ENCODE measurements at regions not wholly inside any gene's neighbourhood (a gene's known extent, or its start where the extent isn't known, plus 50 kb on each side); places are given as distances from the start of the nearest gene placed in this dataset.

DNA sequence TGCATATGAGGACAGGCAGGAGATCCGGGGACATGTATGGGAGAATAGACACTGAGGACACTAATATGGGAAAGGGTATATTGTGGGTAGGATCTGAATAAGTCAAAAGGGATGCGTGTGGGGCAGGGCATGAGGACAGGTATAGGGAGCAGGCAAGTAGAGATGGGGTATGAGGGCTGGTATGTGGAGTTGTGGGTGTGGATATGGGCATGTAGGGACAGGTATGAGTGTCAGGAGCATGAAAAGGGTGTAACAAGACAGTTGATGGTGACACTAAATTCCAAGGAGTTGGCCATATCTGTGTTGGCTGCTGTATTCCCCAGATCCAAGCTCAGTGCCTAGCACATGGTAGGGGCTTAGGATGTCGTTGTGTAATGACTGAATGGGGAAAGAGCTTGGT, 84.4 kb upstream of the PAX2 start:
- dilution Hi-C loops (cut with MboI; ENCODE audit: extremely low pct_ligation_motif_present, low sequenced_read_pairs), result no loop called here

More for the DNA sequence above, 84.4 kb upstream of the PAX2 start:
- H3K9me3 ChIP-seq (replicated peaks; ENCODE audit: control insufficient read depth, insufficient read depth, low read length), result no peaks in the 10 kb centered on the region
- FAIRE-seq (no peak), DNase-seq (ENCODE audit: low read depth, low spot score) (no peak)
- ChIA-PET CTCF (no interaction called here), POLR2A (no interaction called here)
- no peaks in the 10 kb centered on the region for H3K36me3 ChIP-seq (ENCODE audit: control insufficient read depth in 2 of 2, extremely low read depth in 1 of 2, insufficient read depth in 2 of 2, low read length in 2 of 2)
- no peak overlapping the region for H3K4me3 ChIP-seq (replicated peaks in 1 of 3; ENCODE audit: insufficient read depth in 1 of 3, low read depth in 1 of 3, low read length in 3 of 3)
- no peak overlapping the region for H2AFZ ChIP-seq (ENCODE audit: low read depth, low read length)
- no peak overlapping the region for H3K4me2 ChIP-seq (ENCODE audit: insufficient read depth, low read length)
- intact Hi-C loops (cut with micrococcal nuclease), result no loop called here
- H3K9ac ChIP-seq (replicated peaks; ENCODE audit: extremely low read depth, insufficient read depth, low read length), result no peak overlapping the region
- H3K79me2 ChIP-seq (ENCODE audit: control insufficient read depth, insufficient read depth, low read length), result no peaks in the 10 kb centered on the region
- H3K27ac ChIP-seq (ENCODE audit: insufficient read depth, low read depth, low read length), result no peak overlapping the region
- BruUV-seq (replicated peaks), result no TSS peak
- no peaks in the 10 kb centered on the region for H3K9me1 ChIP-seq (replicated peaks; ENCODE audit: control insufficient read depth, extremely low read depth, insufficient read depth, low read length)
- H4K20me1 ChIP-seq (replicated peaks; ENCODE audit: control insufficient read depth, extremely low read depth, insufficient read depth, low read length), result no peaks in the 10 kb centered on the region
- no peaks in the 10 kb centered on the region for H3K4me1 ChIP-seq (ENCODE audit: control insufficient read depth, extremely low read depth, insufficient read depth, low read length)
- H3K27me3 ChIP-seq (ENCODE audit: control insufficient read depth in 2 of 2, insufficient read depth in 2 of 2, low read length in 2 of 2), result peaks cover 47 to 52% of the 10 kb centered on the region in 2 experiments
- TF ChIP-seq MYC (IDR thresholded peaks at IDR 0.05; ENCODE audit: low read depth, low read length) (no peak), GATA2 (IDR thresholded peaks at IDR 0.05; ENCODE audit: insufficient read depth, insufficient read length, low read depth, low read length) (no peak), MAX (IDR thresholded peaks at IDR 0.05; ENCODE audit: insufficient read depth, insufficient read length) (no peak), EZH2 (IDR thresholded peaks at IDR 0.05; ENCODE audit: borderline replicate concordance, low read depth, low read length, severe bottlenecking) (no peak), FOS (IDR thresholded peaks at IDR 0.05; ENCODE audit: borderline replicate concordance, insufficient read depth, low read length) (no peak), POLR2AphosphoS5 (IDR thresholded peaks at IDR 0.05; ENCODE audit: insufficient read depth, low read depth, low read length) (no peak), POLR2A (IDR thresholded peaks at IDR 0.05; ENCODE audit: low read depth, low read length) (no peak), JUN (IDR thresholded peaks at IDR 0.05; ENCODE audit: borderline replicate concordance, insufficient read depth, insufficient read length, low read depth) (no peak)
- TF ChIP-seq, protein P1, sequence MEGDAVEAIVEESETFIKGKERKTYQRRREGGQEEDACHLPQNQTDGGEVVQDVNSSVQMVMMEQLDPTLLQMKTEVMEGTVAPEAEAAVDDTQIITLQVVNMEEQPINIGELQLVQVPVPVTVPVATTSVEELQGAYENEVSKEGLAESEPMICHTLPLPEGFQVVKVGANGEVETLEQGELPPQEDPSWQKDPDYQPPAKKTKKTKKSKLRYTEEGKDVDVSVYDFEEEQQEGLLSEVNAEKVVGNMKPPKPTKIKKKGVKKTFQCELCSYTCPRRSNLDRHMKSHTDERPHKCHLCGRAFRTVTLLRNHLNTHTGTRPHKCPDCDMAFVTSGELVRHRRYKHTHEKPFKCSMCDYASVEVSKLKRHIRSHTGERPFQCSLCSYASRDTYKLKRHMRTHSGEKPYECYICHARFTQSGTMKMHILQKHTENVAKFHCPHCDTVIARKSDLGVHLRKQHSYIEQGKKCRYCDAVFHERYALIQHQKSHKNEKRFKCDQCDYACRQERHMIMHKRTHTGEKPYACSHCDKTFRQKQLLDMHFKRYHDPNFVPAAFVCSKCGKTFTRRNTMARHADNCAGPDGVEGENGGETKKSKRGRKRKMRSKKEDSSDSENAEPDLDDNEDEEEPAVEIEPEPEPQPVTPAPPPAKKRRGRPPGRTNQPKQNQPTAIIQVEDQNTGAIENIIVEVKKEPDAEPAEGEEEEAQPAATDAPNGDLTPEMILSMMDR (IDR thresholded peaks at IDR 0.05; ENCODE audit: extremely low read depth in 1 of 2, insufficient read depth in 1 of 2, low read depth in 1 of 2, low read length in 2 of 2), result no peak

Data from endothelial cell of umbilical vein (primary cell).